Stimulated activated CD4-positive, alpha-beta T cell treated with anti-CD3 and anti-CD28 coated beads, TNF-alpha, amount 100 ng/mL, for 4 hours (primary cell): ENCODE measurements at regions not wholly inside any gene's neighbourhood (a gene's known extent, or its start where the extent isn't known, plus 50 kb on each side); places are given as distances from the start of the nearest gene placed in this dataset.

ENCODE experiments used
- DNase-seq, 3 experiments: peaks; one replicate each; pipeline ENCODE4 v3.0.0-alpha.2; 2020; ENCODE audit warnings: low read depth in 3 of 3

DNA sequence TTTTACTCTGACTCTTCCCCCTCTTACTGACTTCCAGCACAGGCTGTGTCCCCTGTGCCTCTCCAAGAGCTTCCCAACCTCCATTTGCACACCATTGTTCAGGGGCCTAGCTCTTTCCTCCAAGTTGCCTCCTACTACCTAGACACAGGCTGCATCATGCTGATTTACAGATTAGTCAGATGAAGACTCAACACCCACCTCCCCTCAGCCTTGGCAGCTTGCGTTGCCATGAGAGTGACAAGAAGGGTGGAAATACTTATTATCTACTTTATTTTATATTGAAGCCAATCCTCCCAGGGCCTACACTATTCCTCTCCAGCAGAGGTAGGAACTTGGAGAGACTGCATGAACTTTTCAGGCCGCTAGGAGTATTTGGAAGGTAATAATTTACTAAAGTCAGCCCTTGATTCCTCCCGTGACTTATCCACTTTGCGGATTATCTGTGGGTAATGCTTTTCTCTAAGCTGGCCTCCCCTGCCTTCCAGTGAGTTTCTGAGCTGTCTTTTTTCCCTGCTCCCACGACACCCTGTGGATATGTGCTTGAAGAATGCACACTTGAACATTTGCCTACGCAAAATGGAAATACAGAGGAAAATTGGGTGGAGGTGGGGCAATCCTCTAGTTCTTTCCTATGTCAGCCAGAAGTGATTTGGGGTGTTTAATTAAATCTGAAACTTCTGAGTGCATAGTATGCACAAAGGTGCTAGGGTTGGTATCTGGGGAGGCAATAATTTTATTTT is 74.1 kb upstream of the TMEM164 start:
- no peak for DNase-seq

DNA sequence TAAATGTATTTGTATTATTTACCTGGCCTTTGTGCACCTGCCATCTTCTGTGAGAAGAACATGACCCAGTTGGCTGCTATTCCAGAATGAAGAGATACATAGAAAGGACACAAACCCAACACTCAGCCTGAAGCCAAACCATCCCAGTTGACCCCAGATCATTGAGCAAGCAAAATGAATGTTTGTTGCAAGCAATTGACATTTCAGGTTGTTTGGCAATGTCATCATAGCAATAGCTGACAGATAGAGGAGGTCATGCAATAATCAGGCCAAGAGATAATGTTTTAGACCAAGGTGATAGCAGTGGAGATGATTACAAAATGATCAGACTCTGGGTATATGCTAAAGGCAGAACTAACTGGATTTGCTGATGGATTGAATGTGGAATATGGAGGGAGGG is 71.2 kb upstream of the TMEM164 start:
- DNase-seq, result no peak

DNA sequence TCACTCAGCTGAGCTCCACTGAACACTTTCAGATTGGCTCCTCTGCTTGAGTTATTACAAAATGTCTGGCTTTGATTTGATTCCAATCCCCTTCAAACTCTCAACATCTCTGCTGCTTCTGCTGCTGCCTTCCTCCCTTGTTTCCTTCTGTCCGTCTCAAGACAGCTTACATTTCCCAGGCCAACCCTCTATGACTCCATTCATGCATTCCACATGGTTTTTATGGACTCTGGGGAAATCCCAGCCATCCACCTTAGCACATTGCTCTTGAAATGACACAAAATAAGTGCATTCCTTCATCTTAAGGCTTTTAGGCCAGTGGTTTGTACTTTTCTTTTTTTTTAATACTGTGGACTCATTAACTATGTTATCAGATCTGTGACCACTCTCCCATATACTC is 68.5 kb upstream of the TMEM164 start:
- DNase-seq, result no peak

DNA sequence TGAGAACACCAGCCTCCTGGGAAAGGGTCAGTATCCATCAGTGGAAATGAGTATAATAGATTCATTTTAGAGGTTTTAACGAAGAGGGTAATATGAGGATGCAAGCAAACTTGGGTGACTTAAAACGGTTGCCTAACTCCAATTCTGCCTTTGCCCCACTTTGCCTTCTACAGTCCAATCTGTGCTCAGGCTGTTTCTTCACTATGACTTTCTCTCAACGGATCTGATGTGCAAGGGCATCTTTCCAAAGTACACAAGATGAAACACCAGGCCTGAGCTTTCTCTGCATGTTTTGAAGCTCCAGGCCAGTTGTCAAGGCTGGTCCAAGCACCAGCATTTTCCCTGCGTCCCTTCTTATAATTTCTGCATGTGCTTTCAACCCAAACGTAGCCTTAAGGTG is 68.0 kb upstream of the TMEM164 start:
- DNase-seq, result no peak

DNA sequence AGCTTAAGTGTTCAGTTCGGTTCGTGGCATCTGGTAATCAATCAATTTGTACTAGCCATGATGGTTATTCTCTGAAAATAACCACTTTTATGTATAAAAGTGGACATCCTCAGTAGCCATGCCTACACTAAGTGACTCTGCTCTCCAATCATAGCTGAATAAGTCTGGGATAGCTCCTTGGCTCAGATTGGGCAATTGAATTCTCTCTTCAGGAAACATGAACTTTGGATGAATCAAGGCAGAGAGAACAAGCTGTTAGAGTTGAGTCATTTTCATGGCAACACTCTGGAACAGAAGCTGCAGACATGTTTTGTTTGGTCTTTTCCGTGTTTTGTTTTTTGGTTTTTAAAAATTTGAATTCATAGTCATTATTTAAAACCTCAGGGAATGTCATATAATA is 66.8 kb upstream of the TMEM164 start:
- DNase-seq, result no peak

DNA sequence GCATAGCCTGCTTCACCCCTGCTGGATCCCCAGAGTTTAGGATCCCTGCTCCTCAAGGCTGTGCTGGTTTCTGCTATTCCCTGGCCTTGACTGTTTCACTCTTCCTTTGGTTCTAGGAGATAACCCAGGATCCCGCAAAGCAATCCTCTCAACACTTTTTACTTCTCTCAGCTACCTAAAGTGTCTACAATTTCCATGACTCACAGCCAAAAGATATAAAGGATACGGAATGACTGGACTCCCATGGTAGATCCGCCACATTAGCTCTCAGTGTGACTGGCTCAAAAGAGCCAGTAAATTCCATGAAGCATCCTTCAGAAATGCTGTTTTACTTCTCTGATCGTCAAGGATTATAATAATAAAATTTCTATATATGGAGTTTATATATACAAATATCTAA is 66.3 kb upstream of the TMEM164 start:
- no peak for DNase-seq

DNA sequence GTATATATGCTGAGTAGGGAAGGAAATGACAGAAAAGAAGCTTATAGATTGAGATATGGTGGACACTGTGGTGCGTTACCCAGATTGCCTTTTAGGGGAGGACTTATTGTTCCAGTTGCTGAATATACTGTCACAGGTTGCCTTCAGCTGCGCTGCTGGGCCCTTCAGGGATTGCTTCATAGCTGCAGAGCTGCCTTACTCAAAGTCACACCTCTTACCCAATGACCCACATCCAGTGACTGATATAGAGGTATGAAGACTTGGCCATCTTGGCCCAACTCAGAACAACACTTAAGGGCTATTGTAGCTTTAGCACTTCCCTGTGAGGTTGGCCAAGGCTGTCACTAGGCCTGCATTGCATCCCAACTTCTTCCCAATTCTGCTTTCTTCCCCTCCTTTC is 63.4 kb upstream of the TMEM164 start:
- no peak for DNase-seq

DNA sequence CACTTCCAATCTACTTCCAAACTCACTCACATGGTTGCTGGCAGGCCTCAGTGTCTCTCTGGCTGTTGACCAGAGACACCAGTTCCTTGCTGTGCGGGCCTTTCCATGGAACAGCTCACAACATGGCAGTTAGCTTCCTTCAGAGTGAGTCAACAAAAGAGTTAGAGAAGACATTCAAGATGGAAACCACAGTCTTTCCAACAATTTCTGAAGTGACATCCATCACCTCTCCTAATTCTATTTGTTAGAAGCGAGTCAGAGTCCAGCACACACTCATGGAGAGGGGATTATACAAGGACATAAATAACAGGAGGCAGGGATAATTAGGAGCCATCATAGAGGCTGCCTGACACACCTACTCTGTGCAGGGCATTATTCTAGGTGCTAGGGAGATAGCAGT is 62.5 kb upstream of the TMEM164 start:
- no peak for DNase-seq

DNA sequence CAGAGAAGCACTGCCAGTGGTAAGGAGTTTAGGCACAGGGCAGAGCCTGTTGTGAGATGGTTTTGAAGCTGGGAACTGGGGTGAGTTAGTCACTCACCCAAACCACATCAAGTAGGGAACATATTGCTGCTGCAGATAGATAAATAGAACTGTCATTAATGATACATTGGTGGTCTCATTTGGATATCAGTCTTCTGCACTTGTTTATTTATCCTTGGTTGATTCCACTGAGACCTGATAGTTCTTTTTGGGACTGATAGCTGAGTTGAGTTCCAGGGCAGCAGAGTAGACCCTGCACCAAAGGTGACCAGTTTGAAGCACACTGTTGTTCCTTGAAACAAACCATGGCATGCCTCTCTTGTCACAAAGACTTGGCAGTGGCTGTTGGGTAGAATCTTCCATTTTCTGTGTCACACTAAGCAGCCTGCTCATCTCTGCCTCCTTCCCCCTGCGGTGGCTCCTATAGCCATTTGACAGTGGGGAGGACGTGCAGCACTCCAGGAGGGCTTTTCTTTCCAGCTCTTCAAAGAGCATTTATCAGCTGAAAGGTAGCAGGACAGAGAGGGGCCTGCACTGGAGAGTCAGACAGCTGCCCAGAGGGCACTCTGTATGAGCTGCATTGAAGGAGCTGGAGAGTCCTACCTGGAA is 59.7 kb upstream of the TMEM164 start:
- DNase-seq, result no peak

DNA sequence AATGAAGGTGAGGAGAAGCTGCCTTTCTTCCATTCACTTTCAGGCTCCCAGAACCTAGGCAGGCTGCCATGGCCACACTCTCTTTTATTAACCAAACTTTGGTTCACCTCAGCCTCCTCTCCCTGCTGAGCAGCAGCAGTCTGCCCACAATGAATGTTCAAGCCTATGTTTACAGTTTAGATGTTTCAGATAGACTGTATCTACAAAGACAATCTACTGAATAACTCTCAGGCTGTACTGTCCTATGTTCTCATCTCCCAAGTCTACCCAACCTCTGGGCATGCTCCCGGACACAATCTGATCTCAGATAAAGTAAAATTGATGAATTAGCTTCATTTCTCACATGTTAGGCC is 59.2 kb upstream of the TMEM164 start:
- no peak for DNase-seq

DNA sequence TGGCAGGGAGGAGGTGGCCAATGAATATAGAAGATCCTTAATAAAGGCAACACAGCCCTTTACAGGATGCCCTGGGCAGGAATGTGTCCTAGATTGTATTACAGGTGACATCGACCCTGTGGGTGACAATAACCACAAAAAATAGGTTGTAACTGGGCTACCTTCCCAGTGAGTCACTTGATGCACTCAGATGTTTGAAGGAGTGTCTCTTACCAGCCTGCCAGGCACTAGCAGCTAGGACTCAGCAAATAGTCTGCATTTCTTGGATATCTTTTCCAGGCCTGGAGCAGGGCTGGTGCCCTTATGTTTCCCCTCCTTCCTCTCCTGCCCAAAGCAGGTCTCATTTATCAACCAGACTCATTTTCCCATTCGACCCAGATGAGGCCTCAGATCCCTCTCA is 50.9 kb upstream of the TMEM164 start:
- DNase-seq, result no peak

DNA sequence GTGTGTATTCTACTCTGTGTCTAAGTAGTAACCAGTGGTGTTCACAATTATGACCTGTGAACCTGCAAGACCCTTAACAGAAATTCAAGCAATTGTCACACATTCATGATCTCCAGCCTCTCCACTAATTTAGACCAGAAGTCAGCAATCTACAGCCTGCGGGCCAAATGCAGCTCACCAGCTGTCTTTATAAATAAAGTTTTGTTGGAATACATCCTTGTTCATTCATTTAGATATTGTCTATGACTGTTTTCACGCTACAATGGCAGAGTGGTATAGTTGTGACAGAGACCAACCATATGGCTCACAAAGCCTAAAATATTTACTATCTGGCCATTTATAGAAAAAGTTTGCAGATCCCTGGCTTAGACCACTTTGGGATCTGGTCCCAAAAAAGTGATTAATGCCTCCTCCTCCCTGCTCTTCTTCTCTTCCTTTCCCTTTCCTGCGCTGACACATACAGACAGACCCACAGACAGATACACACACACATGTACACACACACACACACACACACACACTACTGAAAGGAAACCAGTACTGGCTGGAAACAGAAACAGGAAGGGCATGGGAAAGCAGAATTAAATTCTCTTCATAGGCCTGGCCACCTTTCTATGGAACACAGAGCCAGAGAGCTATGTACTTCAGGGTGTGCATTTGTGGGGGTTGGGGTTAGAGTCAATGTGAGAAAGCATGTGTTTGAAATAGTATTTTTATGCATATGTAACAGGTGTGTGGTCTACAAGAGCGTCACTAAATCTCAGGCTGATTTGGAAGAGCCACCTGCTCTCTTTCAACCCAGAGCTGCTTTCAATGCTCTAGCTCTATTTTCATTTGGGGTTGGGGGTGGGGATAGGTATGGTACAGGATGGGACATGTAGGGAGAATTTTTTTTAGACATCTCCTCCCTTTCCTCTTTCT is 49.7 kb upstream of the TMEM164 start:
- DNase-seq, result no peak
